ENCODE measurements at regions not wholly inside any gene's neighbourhood (a gene's known extent, or its start where the extent isn't known, plus 50 kb on each side); places are given as distances from the start of the nearest gene placed in this dataset.

DNA sequence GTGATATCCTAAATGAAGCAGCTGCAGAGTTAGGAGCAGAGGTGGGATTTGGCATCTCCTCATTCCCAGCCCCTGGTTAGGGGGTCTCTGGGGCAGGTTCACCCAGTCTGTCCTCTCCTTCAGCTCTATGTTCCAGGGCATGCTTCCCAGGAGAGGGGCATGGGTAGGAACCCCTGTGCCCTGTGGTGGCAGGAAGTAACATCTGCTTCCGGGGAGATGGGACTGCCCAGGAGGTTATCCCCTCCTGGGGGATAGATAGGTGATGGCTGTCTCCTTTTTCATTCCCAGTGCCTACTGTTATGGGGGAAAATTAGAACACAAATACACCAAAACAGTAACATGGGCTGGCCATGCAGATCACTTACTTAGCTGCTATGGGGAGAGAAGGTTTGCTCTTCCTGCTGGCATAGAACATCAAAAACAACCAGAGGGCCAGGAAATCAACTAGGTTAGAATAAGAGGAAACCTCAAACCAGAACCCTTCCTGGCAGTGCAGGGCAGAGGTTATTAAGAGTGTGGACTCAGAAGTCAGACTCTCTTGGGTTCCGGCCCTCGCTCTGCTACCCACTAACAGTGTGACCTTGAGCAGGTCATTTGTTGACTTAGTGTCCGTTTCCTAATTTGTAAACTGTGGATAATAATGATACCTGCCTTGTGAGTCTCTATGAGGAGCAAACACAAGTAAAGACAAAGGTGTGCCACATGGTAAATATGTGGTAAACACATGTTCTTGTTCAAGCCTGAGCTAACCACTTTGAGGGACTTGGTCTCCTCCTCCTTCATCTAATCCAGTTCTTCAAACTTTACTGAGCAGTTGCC lies 157.8 kb upstream of the JUN start:
- H3K27me3 ChIP-seq, result no peaks in the 10 kb centered on the region
- ATAC-seq (peak; percentile 59 to 80 (median 67)), DNase-seq (no peak)
- H3K9me3 ChIP-seq, result no peaks in the 10 kb centered on the region
- intact Hi-C loops (cut with DNase I), result no loop called here
- no peak overlapping the region for H3K4me3 ChIP-seq
- TF ChIP-seq POLR2A (IDR thresholded peaks at IDR 0.05), result no peak
- TF ChIP-seq, protein P1, sequence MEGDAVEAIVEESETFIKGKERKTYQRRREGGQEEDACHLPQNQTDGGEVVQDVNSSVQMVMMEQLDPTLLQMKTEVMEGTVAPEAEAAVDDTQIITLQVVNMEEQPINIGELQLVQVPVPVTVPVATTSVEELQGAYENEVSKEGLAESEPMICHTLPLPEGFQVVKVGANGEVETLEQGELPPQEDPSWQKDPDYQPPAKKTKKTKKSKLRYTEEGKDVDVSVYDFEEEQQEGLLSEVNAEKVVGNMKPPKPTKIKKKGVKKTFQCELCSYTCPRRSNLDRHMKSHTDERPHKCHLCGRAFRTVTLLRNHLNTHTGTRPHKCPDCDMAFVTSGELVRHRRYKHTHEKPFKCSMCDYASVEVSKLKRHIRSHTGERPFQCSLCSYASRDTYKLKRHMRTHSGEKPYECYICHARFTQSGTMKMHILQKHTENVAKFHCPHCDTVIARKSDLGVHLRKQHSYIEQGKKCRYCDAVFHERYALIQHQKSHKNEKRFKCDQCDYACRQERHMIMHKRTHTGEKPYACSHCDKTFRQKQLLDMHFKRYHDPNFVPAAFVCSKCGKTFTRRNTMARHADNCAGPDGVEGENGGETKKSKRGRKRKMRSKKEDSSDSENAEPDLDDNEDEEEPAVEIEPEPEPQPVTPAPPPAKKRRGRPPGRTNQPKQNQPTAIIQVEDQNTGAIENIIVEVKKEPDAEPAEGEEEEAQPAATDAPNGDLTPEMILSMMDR (IDR thresholded peaks at IDR 0.05), result no peak
- H3K27ac ChIP-seq, result no peak overlapping the region
- no peaks in the 10 kb centered on the region for H3K36me3 ChIP-seq
- H3K4me1 ChIP-seq, result peaks cover 0 to 3% (median 0%) of the 10 kb centered on the region in 4 donors
- WGBS (ENCODE audit: insufficient coverage, low coverage, low lambda C conversion rate, missing lambda C conversion rate), result 33% methylated on average over 4 of the region's 4 CpGs

DNA sequence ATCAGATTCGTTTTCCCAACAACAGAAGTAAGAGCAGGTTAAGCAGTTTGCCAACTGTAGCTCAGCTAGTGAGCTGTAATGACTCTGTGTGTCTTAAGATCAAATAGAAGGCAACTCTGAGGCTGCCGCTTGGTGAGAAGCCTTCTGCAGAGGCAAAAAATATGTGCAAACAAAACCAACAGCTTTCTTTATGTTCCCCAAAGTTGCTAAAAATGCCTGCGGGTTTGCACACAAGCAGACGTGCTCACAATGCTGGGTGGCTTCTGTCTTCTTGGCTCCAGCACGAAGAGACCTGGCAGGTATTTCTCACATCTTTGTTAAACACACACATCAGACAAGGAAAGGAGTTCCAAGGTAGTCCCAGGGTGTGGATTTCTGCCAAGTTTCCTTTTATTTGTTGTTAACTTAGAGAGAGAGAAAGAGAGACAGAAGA lies 158.9 kb upstream of the JUN start:
- no peaks in the 10 kb centered on the region for H3K9me3 ChIP-seq
- intact Hi-C loops (cut with DNase I), result no loop called here
- DNase-seq (no peak), ATAC-seq (no peak)
- peaks cover 0 to 3% (median 0%) of the 10 kb centered on the region in 4 donors for H3K4me1 ChIP-seq
- no peak for TF ChIP-seq POLR2A (IDR thresholded peaks at IDR 0.05)
- TF ChIP-seq, protein P1 (IDR thresholded peaks at IDR 0.05), result no peak
- H3K27ac ChIP-seq, result no peak overlapping the region
- no peaks in the 10 kb centered on the region for H3K36me3 ChIP-seq
- H3K4me3 ChIP-seq, result no peak overlapping the region
- WGBS (ENCODE audit: insufficient coverage, low coverage, low lambda C conversion rate, missing lambda C conversion rate), result 68% methylated on average over 5 of the region's 5 CpGs
- no peaks in the 10 kb centered on the region for H3K27me3 ChIP-seq

DNA sequence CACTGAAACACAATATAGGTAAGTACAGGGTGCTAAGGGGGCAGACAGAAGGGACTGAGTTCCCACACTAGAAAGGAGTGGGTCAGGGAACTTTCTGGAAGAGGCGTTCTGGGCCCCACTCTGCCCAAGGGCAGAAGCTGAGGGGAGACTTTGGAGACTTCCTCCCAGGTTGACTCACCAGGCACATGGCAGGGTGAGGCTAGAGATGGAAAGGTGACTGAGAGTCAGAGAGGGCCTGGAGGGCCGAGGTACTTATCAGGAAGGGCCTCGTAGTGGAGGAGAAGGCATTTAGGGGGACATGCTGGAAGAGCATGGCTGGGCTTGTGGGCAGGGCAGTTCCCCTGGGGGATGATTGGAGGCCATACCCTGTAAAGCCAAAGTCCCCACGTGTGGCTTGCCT lies 159.9 kb upstream of the JUN start:
- Histone ChIP-seq H3K9me3 (no peaks in the 10 kb centered on the region), H3K27ac (no peak overlapping the region), H3K36me3 (no peaks in the 10 kb centered on the region), H3K4me1 (peaks cover 0 to 3% (median 0%) of the 10 kb centered on the region in 4 donors), H3K4me3 (no peak overlapping the region), H3K27me3 (no peaks in the 10 kb centered on the region)
- 83% methylated on average over 2 of the region's 4 CpGs for WGBS (ENCODE audit: insufficient coverage, low coverage, low lambda C conversion rate, missing lambda C conversion rate)
- intact Hi-C loops (cut with DNase I), result no loop called here
- DNase-seq, result no peak
- no peak for ATAC-seq
- TF ChIP-seq POLR2A (IDR thresholded peaks at IDR 0.05), result no peak
- TF ChIP-seq, protein P1 (IDR thresholded peaks at IDR 0.05), result no peak

GRCh38 chr1:58944439-58944838 lies 160.6 kb upstream of the JUN start:
- 100% methylated on average over 3 of the region's 3 CpGs for WGBS (ENCODE audit: insufficient coverage, low coverage, low lambda C conversion rate, missing lambda C conversion rate)

More at GRCh38 chr1:58944439-58944838, 160.6 kb upstream of the JUN start:
- no peaks in the 10 kb centered on the region for H3K9me3 ChIP-seq
- no peak overlapping the region for H3K4me3 ChIP-seq
- no peaks in the 10 kb centered on the region for H3K36me3 ChIP-seq
- H3K4me1 ChIP-seq, result peaks cover 0 to 3% (median 0%) of the 10 kb centered on the region in 4 donors
- TF ChIP-seq, protein P1 (IDR thresholded peaks at IDR 0.05), result no peak
- TF ChIP-seq POLR2A (IDR thresholded peaks at IDR 0.05), result no peak
- no peaks in the 10 kb centered on the region for H3K27me3 ChIP-seq
- DNase-seq (no peak), ATAC-seq (no peak)
- intact Hi-C loops (cut with DNase I), result no loop called here
- no peak overlapping the region for H3K27ac ChIP-seq
